ENCODE measurements at regions not wholly inside any gene's neighbourhood (a gene's known extent, or its start where the extent isn't known, plus 50 kb on each side); places are given as distances from the start of the nearest gene placed in this dataset.

- TF ChIP-seq POLR2A (IDR thresholded peaks at IDR 0.05): no peak
- TF ChIP-seq CTCF (IDR thresholded peaks at IDR 0.05): no peak
- intact Hi-C loops (cut with DNase I): no loop called here
- WGBS, 4 donors: 90 to 97% (median 93%) methylated on average over 9 to 14 of the region's 14 CpGs
These were observed 160.1 kb downstream of the SALL1 start for GRCh38 chr16:50991006-50991405.

GRCh38 chr16:50989047-50989446, 162.0 kb downstream of the SALL1 start:
- no peaks in the 10 kb centered on the region for H3K9me3 ChIP-seq (replicated peaks in 1 of 3)
- H3K27me3 ChIP-seq: no peaks in the 10 kb centered on the region
- H3K36me3 ChIP-seq (replicated peaks in 1 of 2): no peaks in the 10 kb centered on the region
- H3K27ac ChIP-seq: no peak overlapping the region
- 30 to 68% (median 46%) methylated on average over 1 of the region's 1 CpG for WGBS, 4 donors
- no peak for DNase-seq
- intact Hi-C loops (cut with DNase I): no loop called here
- H3K4me3 ChIP-seq: no peak overlapping the region
- no peaks in the 10 kb centered on the region for H3K4me1 ChIP-seq (replicated peaks in 1 of 2)
- TF ChIP-seq CTCF (IDR thresholded peaks at IDR 0.05) (no peak), POLR2A (IDR thresholded peaks at IDR 0.05) (no peak)

More at GRCh38 chr16:50991006-50991405, 160.1 kb downstream of the SALL1 start:
- Histone ChIP-seq H3K4me3 (no peak overlapping the region), H3K27ac (no peak overlapping the region), H3K27me3 (no peaks in the 10 kb centered on the region), H3K36me3 (replicated peaks in 1 of 2) (no peaks in the 10 kb centered on the region), H3K9me3 (replicated peaks in 1 of 3) (no peaks in the 10 kb centered on the region), H3K4me1 (replicated peaks in 1 of 2) (no peaks in the 10 kb centered on the region)
- no peak for DNase-seq

GRCh38 chr16:50988441-50988840, 162.6 kb downstream of the SALL1 start:
- no peak for DNase-seq
- intact Hi-C loops (cut with DNase I): no loop called here

GRCh38 chr16:50986453-50986852, 164.6 kb downstream of the SALL1 start:
- intact Hi-C loops (cut with DNase I): no loop called here
- WGBS, 4 donors: 48 to 70% (median 66%) methylated on average over 5 of the region's 5 CpGs
- Histone ChIP-seq H3K27ac (no peak overlapping the region), H3K27me3 (no peaks in the 10 kb centered on the region), H3K4me3 (no peak overlapping the region), H3K36me3 (replicated peaks in 1 of 2) (no peaks in the 10 kb centered on the region), H3K4me1 (replicated peaks in 1 of 2) (no peaks in the 10 kb centered on the region), H3K9me3 (replicated peaks in 1 of 3) (no peaks in the 10 kb centered on the region)
- TF ChIP-seq CTCF (IDR thresholded peaks at IDR 0.05) (no peak), POLR2A (IDR thresholded peaks at IDR 0.05) (no peak)
- DNase-seq: no peak

More at GRCh38 chr16:50988441-50988840, 162.6 kb downstream of the SALL1 start:
- no peak overlapping the region for H3K27ac ChIP-seq
- H3K4me3 ChIP-seq: no peak overlapping the region
- no peaks in the 10 kb centered on the region for H3K27me3 ChIP-seq
- TF ChIP-seq POLR2A (IDR thresholded peaks at IDR 0.05) (no peak), CTCF (IDR thresholded peaks at IDR 0.05) (no peak)
- no peaks in the 10 kb centered on the region for H3K4me1 ChIP-seq (replicated peaks in 1 of 2)
- H3K9me3 ChIP-seq (replicated peaks in 1 of 3): no peaks in the 10 kb centered on the region
- no peaks in the 10 kb centered on the region for H3K36me3 ChIP-seq (replicated peaks in 1 of 2)
- WGBS, 4 donors: 32 to 45% (median 40%) methylated on average over 3 of the region's 3 CpGs

Data from adrenal gland (tissue), 9 donors.